ENCODE measurements at regions not wholly inside any gene's neighbourhood (a gene's known extent, or its start where the extent isn't known, plus 50 kb on each side); places are given as distances from the start of the nearest gene placed in this dataset.

- 83 to 89% methylated on average over 9 of the region's 9 CpGs for WGBS, 2 donors
- no peaks in the 10 kb centered on the region for H3K36me3 ChIP-seq (ENCODE audit: control insufficient read depth in 4 of 4, insufficient read depth in 4 of 4, low read length in 4 of 4)
- peaks cover 0 to 6% (median 0%) of the 10 kb centered on the region in 4 donors for H3K9me3 ChIP-seq (ENCODE audit: control insufficient read depth in 4 of 4, insufficient read depth in 3 of 4, low read length in 3 of 4)
- H3K27me3 ChIP-seq (ENCODE audit: control insufficient read depth in 3 of 3, insufficient read depth in 3 of 3, low read length in 2 of 3), result no peaks in the 10 kb centered on the region
- H3K4me1 ChIP-seq (ENCODE audit: control insufficient read depth in 5 of 5, insufficient read depth in 5 of 5, low read length in 5 of 5), result peaks cover 0 to 3% (median 0%) of the 10 kb centered on the region in 5 donors
- H3K27ac ChIP-seq (ENCODE audit: low read depth in 1 of 2, low read length in 1 of 2), result no peak overlapping the region
- ATAC-seq (ENCODE audit: insufficient read depth, low FRiP score), result no peak
- TF ChIP-seq, protein P1, sequence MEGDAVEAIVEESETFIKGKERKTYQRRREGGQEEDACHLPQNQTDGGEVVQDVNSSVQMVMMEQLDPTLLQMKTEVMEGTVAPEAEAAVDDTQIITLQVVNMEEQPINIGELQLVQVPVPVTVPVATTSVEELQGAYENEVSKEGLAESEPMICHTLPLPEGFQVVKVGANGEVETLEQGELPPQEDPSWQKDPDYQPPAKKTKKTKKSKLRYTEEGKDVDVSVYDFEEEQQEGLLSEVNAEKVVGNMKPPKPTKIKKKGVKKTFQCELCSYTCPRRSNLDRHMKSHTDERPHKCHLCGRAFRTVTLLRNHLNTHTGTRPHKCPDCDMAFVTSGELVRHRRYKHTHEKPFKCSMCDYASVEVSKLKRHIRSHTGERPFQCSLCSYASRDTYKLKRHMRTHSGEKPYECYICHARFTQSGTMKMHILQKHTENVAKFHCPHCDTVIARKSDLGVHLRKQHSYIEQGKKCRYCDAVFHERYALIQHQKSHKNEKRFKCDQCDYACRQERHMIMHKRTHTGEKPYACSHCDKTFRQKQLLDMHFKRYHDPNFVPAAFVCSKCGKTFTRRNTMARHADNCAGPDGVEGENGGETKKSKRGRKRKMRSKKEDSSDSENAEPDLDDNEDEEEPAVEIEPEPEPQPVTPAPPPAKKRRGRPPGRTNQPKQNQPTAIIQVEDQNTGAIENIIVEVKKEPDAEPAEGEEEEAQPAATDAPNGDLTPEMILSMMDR (IDR thresholded peaks at IDR 0.05; ENCODE audit: control extremely low read depth, extremely low read depth), result no peak
- H3K9ac ChIP-seq (ENCODE audit: insufficient read depth in 1 of 2, low read length in 2 of 2), result no peak overlapping the region
- H3K4me3 ChIP-seq, result no peak overlapping the region
- no peak for DNase-seq
These were observed 159.5 kb upstream of the MAFB start for GRCh38 chr20:40848526-40848925.

DNA sequence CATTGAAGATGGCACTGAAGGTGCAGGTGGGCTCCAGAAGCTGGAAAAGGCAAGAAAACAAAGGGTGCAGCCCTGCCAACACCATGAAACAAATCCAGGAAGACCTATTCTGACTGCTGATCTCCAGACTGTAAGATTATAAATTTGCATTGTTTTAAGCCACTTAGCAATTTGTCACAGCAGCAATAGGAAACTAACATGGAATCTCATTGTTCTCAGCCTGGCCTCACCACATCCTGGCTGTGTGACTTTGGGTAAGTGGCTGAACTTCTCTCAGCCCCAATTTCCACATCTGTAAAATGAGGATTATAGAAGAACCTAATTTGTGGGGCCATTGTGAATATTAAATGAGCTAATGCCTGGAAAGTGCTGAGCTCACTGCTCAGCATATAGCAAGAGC is 160.4 kb upstream of the MAFB start:
- Histone ChIP-seq H3K4me1 (ENCODE audit: control insufficient read depth in 5 of 5, insufficient read depth in 5 of 5, low read length in 5 of 5) (peaks cover 0 to 3% (median 0%) of the 10 kb centered on the region in 5 donors), H3K4me3 (no peak overlapping the region), H3K9me3 (ENCODE audit: control insufficient read depth in 4 of 4, insufficient read depth in 3 of 4, low read length in 3 of 4) (peaks cover 0 to 5% (median 0%) of the 10 kb centered on the region in 4 donors), H3K27me3 (ENCODE audit: control insufficient read depth in 3 of 3, insufficient read depth in 3 of 3, low read length in 2 of 3) (no peaks in the 10 kb centered on the region), H3K9ac (ENCODE audit: insufficient read depth in 1 of 2, low read length in 2 of 2) (no peak overlapping the region), H3K36me3 (ENCODE audit: control insufficient read depth in 4 of 4, insufficient read depth in 4 of 4, low read length in 4 of 4) (no peaks in the 10 kb centered on the region), H3K27ac (ENCODE audit: low read depth in 1 of 2, low read length in 1 of 2) (no peak overlapping the region)
- TF ChIP-seq, protein P1 (IDR thresholded peaks at IDR 0.05; ENCODE audit: control extremely low read depth, extremely low read depth), result no peak
- no peak for DNase-seq
- ATAC-seq (ENCODE audit: insufficient read depth, low FRiP score), result no peak

- Histone ChIP-seq H3K9ac (ENCODE audit: insufficient read depth in 1 of 2, low read length in 2 of 2) (no peak overlapping the region), H3K9me3 (ENCODE audit: control insufficient read depth in 4 of 4, insufficient read depth in 3 of 4, low read length in 3 of 4) (no peaks in the 10 kb centered on the region), H3K27me3 (ENCODE audit: control insufficient read depth in 3 of 3, insufficient read depth in 3 of 3, low read length in 2 of 3) (no peaks in the 10 kb centered on the region), H3K27ac (ENCODE audit: low read depth in 1 of 2, low read length in 1 of 2) (no peak overlapping the region), H3K4me1 (ENCODE audit: control insufficient read depth in 5 of 5, insufficient read depth in 5 of 5, low read length in 5 of 5) (peaks cover 0 to 1% (median 0%) of the 10 kb centered on the region in 5 donors), H3K4me3 (no peak overlapping the region), H3K36me3 (ENCODE audit: control insufficient read depth in 4 of 4, insufficient read depth in 4 of 4, low read length in 4 of 4) (no peaks in the 10 kb centered on the region)
- WGBS, 2 donors, result 42 to 75% methylated on average over 5 of the region's 5 CpGs
- ATAC-seq (ENCODE audit: insufficient read depth, low FRiP score) (no peak), DNase-seq (peak in 1 of 3 donors; percentile 10)
- TF ChIP-seq, protein P1 (IDR thresholded peaks at IDR 0.05; ENCODE audit: control extremely low read depth, extremely low read depth), result no peak
These were observed 162.0 kb upstream of the MAFB start for GRCh38 chr20:40851051-40851450.

DNA sequence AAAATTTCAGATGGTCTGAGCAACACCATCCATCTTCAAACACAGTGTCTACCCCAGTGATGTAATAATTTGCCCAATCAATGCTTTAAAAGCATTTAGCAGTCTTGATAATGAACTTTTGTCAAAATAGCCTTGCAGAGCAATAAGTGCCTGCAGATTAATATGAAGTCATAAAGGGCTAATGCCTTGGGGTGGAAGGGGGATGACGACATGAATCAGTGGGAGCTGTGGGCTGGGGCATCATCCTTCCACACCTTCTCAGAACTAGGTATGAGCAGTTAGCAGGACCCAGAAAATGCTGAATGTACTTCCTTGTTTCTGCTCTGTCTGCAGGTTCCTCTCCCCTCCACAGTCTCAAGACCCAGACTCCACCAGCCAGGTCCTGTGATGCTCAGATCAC is 166.2 kb upstream of the MAFB start:
- no peak overlapping the region for H3K9ac ChIP-seq (ENCODE audit: insufficient read depth in 1 of 2, low read length in 2 of 2)
- no peaks in the 10 kb centered on the region for H3K27me3 ChIP-seq (ENCODE audit: control insufficient read depth in 3 of 3, insufficient read depth in 3 of 3, low read length in 2 of 3)
- no peaks in the 10 kb centered on the region for H3K9me3 ChIP-seq (ENCODE audit: control insufficient read depth in 4 of 4, insufficient read depth in 3 of 4, low read length in 3 of 4)
- WGBS, 2 donors, result 84 to 88% methylated on average over 1 of the region's 1 CpG
- H3K36me3 ChIP-seq (ENCODE audit: control insufficient read depth in 4 of 4, insufficient read depth in 4 of 4, low read length in 4 of 4), result no peaks in the 10 kb centered on the region
- no peak for DNase-seq
- no peak overlapping the region for H3K4me3 ChIP-seq
- H3K4me1 ChIP-seq (ENCODE audit: control insufficient read depth in 5 of 5, insufficient read depth in 5 of 5, low read length in 5 of 5), result no peaks in the 10 kb centered on the region
- H3K27ac ChIP-seq (ENCODE audit: low read depth in 1 of 2, low read length in 1 of 2), result no peak overlapping the region
- TF ChIP-seq, protein P1 (IDR thresholded peaks at IDR 0.05; ENCODE audit: control extremely low read depth, extremely low read depth), result no peak
- ATAC-seq (ENCODE audit: insufficient read depth, low FRiP score), result no peak
